Sigmoid colon (tissue), 4 donors: ENCODE measurements at regions not wholly inside any gene's neighbourhood (a gene's known extent, or its start where the extent isn't known, plus 50 kb on each side); places are given as distances from the start of the nearest gene placed in this dataset.

Experiments used
- CTCF ChIP-seq, 4 experiments: fragments of 450-650 bp in 3 of 4; fragments of 200-600 bp in 1 of 4; IDR thresholded peaks; one replicate each; pipeline ENCODE4 v1.5.1; 2016 to 2019; ENCODE audit warnings: antibody characterized with exemption in 4 of 4, mild to moderate bottlenecking in 3 of 4, moderate library complexity in 2 of 4
- EP300 ChIP-seq, 4 donors: sonication (generic); formaldehyde crosslinking; IDR thresholded peaks; one replicate each; pipeline ENCODE4 v1.6.1; 2017; ENCODE audit warnings: antibody characterized with exemption in 4 of 4

GRCh38 chr17:5870231-5870953 lies 199.8 kb upstream of the WSCD1 start:
- TF ChIP-seq CTCF (IDR thresholded peaks at IDR 0.05) (no peak), EP300 (IDR thresholded peaks at IDR 0.05) (no peak)
